ENCODE measurements at regions not wholly inside any gene's neighbourhood (a gene's known extent, or its start where the extent isn't known, plus 50 kb on each side); places are given as distances from the start of the nearest gene placed in this dataset.
"Not testable (repeated sequence)": the region's sequence is repeated elsewhere in the genome, so short reads cannot be mapped to it uniquely, and the experiment has no call there.

DNA sequence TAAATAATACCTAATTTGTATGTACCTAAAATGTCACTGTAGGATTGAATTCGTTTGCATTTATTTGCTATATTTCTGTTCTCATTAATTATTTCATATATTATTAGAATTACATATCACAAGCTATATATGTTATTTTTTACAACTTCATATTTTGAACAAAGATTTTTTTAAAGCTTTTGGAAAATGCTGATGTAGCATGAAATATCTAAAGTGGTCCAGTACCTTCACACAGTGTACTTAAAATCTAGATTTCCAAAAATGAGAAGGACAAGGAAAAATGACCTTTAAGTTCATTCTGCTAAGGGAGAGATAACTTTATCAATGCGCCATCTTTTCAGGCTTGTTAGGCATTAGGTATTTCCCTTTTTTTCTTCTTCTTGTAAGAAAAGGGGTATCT is 71.8 kb downstream of the LARP7 start:
- DNase-seq (ENCODE audit: low read depth): no peak

GRCh38 chr4:112714922-112715901 is 78.3 kb downstream of the LARP7 start:
- no peak for DNase-seq (ENCODE audit: low read depth)

DNA sequence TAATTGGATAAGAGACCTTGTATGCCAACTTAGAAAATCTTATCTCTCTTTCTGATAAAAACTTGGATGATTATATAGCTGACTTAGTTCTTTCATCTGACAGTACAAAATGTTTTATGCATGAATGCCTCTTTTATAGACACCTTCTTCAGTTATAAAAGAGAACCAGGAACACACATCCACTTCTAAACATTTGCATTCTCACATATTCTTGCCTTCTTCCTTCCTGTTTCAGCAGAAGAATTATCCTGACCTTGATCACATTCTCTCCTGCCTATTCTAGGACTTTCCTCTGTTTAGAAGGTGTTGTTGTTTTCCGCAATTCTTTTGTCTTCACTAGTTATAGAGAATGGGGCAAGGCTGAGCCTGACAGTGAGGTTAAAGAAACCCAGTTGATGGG is 80.9 kb downstream of the LARP7 start:
- DNase-seq (ENCODE audit: low read depth): no peak

DNA sequence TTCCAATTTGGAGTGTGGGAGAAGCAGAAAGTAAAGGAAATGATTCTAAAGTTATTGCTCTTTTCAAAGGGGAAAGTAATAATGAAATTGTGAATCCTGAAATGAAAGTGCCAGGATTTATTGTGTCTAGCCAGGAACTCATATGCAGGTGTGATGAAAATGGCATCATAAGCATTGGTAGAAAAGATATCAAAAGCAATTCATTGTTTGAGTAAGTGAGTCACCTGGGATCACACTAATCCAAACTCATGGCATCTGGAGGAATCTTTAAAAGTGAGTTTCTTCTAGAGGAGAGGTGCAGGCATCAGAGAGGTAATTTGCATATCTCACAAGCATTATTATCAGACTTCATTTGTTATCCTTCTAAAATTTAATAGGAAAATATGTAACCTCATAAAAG is 84.7 kb downstream of the LARP7 start:
- DNase-seq (ENCODE audit: low read depth): no peak

DNA sequence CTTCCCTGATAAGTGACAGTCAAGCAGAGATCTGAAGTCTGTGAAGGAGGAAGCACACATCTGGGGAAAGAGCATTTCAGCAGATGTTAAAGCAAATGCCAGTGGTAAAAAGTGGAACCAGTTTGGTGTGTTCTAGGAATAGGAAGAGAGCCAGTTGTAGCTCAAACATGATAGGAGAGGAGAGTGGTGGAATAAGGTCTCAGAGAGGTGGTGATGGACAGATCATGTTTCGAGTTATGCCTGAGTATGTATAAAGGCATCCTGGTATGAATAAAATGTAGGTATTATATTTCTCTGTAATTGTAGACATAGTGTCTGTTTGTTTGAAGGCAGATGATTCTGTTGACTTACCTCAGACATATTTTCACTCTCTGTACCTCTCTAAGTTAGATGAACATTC is 89.1 kb downstream of the LARP7 start:
- peak; percentile 19 for DNase-seq (ENCODE audit: low read depth)

DNA sequence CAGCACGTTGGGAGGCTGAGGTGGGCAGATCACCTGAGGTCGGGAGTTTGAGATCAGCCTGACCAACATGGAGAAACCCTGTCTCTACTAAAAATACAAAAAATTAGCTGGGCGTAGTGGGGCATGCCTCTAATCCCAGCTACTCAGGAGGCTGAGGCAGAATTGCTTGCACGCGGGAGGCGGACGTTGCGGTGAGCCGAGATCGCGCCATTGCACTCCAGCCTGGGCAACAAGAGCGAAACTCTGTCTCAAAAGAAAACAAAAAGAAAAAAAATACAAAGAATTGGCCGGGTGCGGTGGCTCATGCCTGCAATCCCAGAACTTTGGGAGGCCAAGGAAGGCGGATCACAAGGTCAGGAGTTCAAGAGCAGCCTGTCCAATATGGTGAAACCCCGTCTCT is 90.8 kb downstream of the LARP7 start:
- DNase-seq (ENCODE audit: low read depth): not testable (repeated sequence)

GRCh38 chr4:112731715-112732114 is 94.8 kb downstream of the LARP7 start:
- no peak for DNase-seq (ENCODE audit: low read depth)

DNA sequence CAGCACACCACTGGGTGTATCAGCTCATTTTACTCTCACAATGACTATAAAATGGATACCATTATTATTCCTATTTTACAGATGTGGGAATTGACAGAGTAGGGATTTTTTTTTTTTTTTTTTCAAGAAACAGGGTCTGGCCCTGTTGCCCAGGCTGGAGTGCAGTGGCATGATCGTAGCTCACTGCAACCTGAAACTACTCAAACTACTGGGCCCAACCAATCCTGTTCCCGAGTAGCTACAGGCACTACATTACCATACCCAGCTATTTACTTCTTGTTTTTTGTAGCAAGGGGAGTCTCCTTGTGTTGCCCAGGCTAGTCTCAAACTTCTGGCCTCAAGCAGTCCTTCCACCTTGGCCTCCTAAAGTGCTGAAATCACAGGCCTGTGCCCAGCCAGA is 95.2 kb downstream of the LARP7 start:
- DNase-seq (ENCODE audit: low read depth): no peak

- DNase-seq (ENCODE audit: low read depth): no peak
These were observed 98.6 kb downstream of the LARP7 start for GRCh38 chr4:112735474-112735951.

GRCh38 chr4:112736718-112737135 is 99.8 kb downstream of the LARP7 start:
- DNase-seq (ENCODE audit: low read depth): no peak

DNA sequence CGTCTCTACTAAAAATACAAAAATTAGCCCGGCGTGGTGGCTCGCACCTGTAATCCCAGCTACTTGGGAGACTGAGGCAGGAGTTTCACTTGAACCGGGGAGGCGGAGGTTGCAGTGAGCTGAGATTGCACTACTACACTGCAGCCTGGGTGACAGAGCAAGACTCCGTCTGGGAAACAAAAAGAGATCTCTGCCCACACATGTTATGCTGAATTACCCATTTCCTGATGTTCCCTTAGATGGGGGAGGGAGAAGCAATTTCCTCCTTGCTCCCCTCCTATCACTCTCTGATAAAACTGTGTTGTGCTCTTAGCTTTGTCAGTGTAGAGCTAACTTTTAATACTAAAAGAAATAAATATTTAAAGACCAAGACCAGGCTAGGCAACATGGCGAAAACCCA is 102.5 kb downstream of the LARP7 start:
- DNase-seq (ENCODE audit: low read depth): no peak

- DNase-seq (ENCODE audit: low read depth): no peak
These were observed 110.1 kb downstream of the LARP7 start for GRCh38 chr4:112747036-112747435.

GRCh38 chr4:112748352-112748878 is 111.5 kb downstream of the LARP7 start:
- peak; percentile 26 for DNase-seq (ENCODE audit: low read depth)

- DNase-seq (ENCODE audit: low read depth): not testable (repeated sequence)
These were observed 113.8 kb downstream of the LARP7 start for GRCh38 chr4:112750749-112751148.

GRCh38 chr4:112751447-112751846 is 114.5 kb downstream of the LARP7 start:
- no peak for DNase-seq (ENCODE audit: low read depth)

DNA sequence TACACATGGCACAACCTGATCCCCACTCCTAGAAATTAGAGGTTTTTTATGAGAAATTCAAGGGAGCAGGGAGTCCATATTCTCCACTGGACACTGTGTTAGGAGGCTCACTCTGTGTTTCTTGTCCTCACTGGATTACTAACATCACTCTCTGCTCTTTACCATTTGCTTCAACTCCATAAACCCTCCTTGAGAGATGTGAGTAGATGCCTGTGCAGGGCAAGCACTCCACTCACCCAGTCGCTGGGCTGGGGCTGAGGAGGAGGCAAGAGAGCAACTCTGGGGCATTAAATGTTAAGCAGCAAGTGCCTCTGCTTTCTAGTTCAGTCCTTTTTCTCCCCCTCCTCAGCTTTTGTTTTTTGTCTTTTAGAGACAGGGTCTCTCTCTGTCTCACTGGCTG is 115.1 kb downstream of the LARP7 start:
- no peak for DNase-seq (ENCODE audit: low read depth)

GRCh38 chr4:112752510-112752909 is 115.6 kb downstream of the LARP7 start:
- DNase-seq (ENCODE audit: low read depth): no peak

GRCh38 chr4:112753333-112753732 is 116.4 kb downstream of the LARP7 start:
- DNase-seq (ENCODE audit: low read depth): no peak

DNA sequence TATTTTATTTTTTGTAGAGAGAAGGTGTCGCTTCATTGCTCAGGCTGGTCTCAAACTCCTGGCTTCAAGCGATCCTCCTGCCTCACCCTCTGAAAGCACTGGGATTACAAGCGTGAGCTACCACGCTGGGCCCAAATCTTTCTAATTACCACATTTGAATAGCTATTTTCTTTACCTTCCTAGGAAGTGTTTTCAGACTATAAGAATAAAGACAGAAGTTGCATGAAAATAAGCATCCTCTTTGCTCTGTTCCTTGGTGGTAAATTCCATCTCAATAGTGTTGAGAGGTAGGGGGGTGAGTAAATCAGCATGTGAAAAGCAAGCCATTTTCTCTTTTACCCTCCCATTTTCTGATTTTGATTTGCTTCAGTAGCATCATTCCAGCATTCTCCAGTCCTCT is 122.4 kb downstream of the LARP7 start:
- DNase-seq (ENCODE audit: low read depth): no peak

GRCh38 chr4:112765317-112765974 is 128.5 kb downstream of the LARP7 start:
- DNase-seq (ENCODE audit: low read depth): peak; percentile 21

- DNase-seq (ENCODE audit: low read depth): peak; percentile 44
These were observed 129.5 kb downstream of the LARP7 start for GRCh38 chr4:112766422-112766821.

DNA sequence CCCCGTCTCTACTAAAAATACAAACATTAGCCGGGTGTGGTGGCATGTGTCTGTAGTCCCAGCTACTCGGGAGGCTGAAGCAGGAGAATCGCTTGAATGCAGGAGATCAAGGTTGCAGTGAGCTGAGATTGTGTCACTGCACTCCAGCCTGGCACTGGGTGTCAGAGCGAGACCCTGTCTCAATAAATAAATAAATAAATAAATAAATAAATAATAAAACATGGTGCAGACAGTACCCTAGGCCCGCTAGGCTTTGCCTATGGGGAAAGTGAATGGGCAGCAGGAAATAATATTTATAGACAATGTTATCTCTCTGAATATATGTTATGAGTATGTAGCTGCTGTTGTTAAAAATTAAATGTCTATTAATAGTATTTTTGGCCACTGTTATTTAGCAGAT is 130.4 kb downstream of the LARP7 start:
- DNase-seq (ENCODE audit: low read depth): no peak
